Liver (tissue), 8 donors: ENCODE measurements at regions not wholly inside any gene's neighbourhood (a gene's known extent, or its start where the extent isn't known, plus 50 kb on each side); places are given as distances from the start of the nearest gene placed in this dataset.
"Not testable (repeated sequence)": the region's sequence is repeated elsewhere in the genome, so short reads cannot be mapped to it uniquely, and the experiment has no call there.

Experiments used
- DNase-seq: peaks from one replicate; pipeline ENCODE4 v3.0.0-alpha.2; 2017; ENCODE audit warnings: low spot score
- H3K27ac ChIP-seq, 2 donors: one replicate each; pipeline ENCODE4 v1.7.0; 2013; ENCODE audit warnings: inconsistent platforms in 2 of 2, low read length in 2 of 2, control low read depth in 1 of 2, low read depth in 1 of 2, mild to moderate bottlenecking in 1 of 2
- H3K27me3 ChIP-seq, 4 donors: one replicate each; pipeline versions ENCODE4 v1.6.1 to v1.7.0; 2013; ENCODE audit warnings: low read length in 3 of 4, inconsistent platforms in 1 of 4, mild to moderate bottlenecking in 1 of 4, moderate library complexity in 1 of 4; ENCODE audit not compliant: control insufficient read depth in 4 of 4, insufficient read depth in 4 of 4
- H3K36me3 ChIP-seq, 4 donors: one replicate each; pipeline versions ENCODE4 v1.6.1 to v1.7.0; 2013; ENCODE audit warnings: low read length in 3 of 4, mild to moderate bottlenecking in 3 of 4, low read depth in 1 of 4, moderate library complexity in 1 of 4; ENCODE audit not compliant: control insufficient read depth in 4 of 4, insufficient read depth in 3 of 4
- H3K4me1 ChIP-seq, 4 donors: one replicate each; pipeline versions ENCODE4 v1.6.1 to v1.7.0; 2013; ENCODE audit warnings: low read length in 3 of 4, mild to moderate bottlenecking in 3 of 4, moderate library complexity in 1 of 4; ENCODE audit not compliant: control insufficient read depth in 4 of 4, insufficient read depth in 4 of 4
- H3K4me3 ChIP-seq, 3 donors: one replicate each; pipeline versions ENCODE4 v1.6.1 to v1.7.0; 2013; ENCODE audit warnings: low read length in 3 of 3, control low read depth in 1 of 3, low read depth in 1 of 3, mild to moderate bottlenecking in 1 of 3
- H3K9ac ChIP-seq, 2 donors: one replicate each; pipeline ENCODE4 v1.7.0; 2013; ENCODE audit warnings: low read length in 2 of 2, mild to moderate bottlenecking in 2 of 2, moderate library complexity in 2 of 2, control low read depth in 1 of 2, low read depth in 1 of 2
- H3K9me3 ChIP-seq, 4 donors: one replicate each; pipeline versions ENCODE4 v1.6.1 to v1.7.0; 2013; ENCODE audit warnings: low read length in 3 of 4; ENCODE audit not compliant: control insufficient read depth in 4 of 4
- FOXA1 ChIP-seq: IDR thresholded peaks from 2 replicates; pipeline ENCODE4 v1.6.1; 2016; ENCODE audit warnings: antibody characterized with exemption
- HNF4A ChIP-seq, 2 donors: conservative IDR thresholded peaks; 2 replicates each; pipeline ENCODE4 v1.6.1; 2016; ENCODE audit warnings: antibody characterized with exemption in 2 of 2, mild to moderate bottlenecking in 2 of 2
- HNF4G ChIP-seq: IDR thresholded peaks from 2 replicates; pipeline ENCODE4 v1.6.1; 2016; ENCODE audit warnings: antibody characterized with exemption
- RXRA ChIP-seq, 2 donors: IDR thresholded peaks; 2 replicates each; pipeline ENCODE4 v1.6.1; 2017 to 2018; ENCODE audit warnings: antibody characterized with exemption in 2 of 2, mild to moderate bottlenecking in 1 of 2
- SP1 ChIP-seq: IDR thresholded peaks from 2 replicates; pipeline ENCODE4 v1.6.1; 2018; ENCODE audit warnings: antibody characterized with exemption, mild to moderate bottlenecking
- WGBS: extraction: QIAGEN DNeasy Blood & Tissue Kit; methylation state at CpG from one replicate; pipeline ENCODE4 v1.1.7; 2013; 5-methylcytosine and 5-hydroxymethylcytosine counted together
- TF ChIP-seq, protein P1 (sequence below): fragments of 150-350 bp; IDR thresholded peaks from 2 replicates; pipeline ENCODE4 v1.5.1; 2017; ENCODE audit warnings: improper control_type of control experiment, low read depth, low read length; ENCODE audit not compliant: missing input control
- donor health status: healthy.
- donor health status: healthy.
- donor health status: healthy.
- donor health status: healthy.
- donor health status: healthy.

DNA sequence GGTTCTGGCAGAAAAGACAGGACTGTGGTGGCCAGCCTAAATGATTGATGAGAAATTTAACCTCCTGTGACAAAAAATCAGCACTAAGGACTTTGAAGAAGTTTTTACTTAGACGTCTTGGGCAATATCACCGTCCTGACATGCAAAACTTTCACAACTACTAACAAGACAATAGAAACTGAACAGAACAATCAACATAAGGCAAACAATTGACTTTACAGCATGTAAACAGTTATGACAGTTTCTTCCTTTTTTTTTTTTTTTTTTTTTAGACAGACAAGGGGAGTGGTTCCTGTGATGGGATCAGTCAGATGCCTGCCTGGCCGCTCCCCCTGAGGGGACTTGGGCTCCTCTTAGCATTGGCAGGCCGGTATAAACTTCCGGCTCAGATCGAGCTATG, 100.8 kb downstream of the ALG1L2 start:
- WGBS: 78% methylated on average over 6 of the region's 6 CpGs
- H3K9me3 ChIP-seq, H3K27ac ChIP-seq, H3K4me3 ChIP-seq, DNase-seq, H3K4me1 ChIP-seq, H3K36me3 ChIP-seq, H3K9ac ChIP-seq, H3K27me3 ChIP-seq: not testable (repeated sequence)

DNA sequence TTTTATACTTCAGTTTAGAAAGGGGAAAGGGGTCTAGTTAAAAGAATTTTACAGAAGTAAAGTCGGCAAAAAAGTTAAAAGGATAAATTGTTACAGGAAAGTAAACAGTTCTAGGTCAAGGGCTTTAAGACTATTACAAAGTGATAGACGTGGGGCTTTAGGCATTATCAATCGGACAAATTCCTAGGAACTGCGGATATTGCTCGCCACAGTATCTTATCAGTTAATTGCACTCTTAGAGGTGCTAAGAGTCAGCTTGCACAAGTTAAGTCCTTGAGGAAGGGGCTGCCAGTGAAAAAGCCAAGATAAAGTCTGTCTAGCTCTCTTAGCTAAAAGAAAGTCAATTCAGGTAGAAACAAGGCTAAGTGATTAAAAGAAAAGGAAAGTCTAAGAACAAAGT, 102.1 kb downstream of the ALG1L2 start:
- H3K27ac ChIP-seq, H3K36me3 ChIP-seq, H3K4me1 ChIP-seq, H3K4me3 ChIP-seq, DNase-seq, H3K27me3 ChIP-seq, H3K9ac ChIP-seq, H3K9me3 ChIP-seq: not testable (repeated sequence)
- whole genome bisulfite sequencing: 45% methylated on average over 5 of the region's 5 CpGs

DNA sequence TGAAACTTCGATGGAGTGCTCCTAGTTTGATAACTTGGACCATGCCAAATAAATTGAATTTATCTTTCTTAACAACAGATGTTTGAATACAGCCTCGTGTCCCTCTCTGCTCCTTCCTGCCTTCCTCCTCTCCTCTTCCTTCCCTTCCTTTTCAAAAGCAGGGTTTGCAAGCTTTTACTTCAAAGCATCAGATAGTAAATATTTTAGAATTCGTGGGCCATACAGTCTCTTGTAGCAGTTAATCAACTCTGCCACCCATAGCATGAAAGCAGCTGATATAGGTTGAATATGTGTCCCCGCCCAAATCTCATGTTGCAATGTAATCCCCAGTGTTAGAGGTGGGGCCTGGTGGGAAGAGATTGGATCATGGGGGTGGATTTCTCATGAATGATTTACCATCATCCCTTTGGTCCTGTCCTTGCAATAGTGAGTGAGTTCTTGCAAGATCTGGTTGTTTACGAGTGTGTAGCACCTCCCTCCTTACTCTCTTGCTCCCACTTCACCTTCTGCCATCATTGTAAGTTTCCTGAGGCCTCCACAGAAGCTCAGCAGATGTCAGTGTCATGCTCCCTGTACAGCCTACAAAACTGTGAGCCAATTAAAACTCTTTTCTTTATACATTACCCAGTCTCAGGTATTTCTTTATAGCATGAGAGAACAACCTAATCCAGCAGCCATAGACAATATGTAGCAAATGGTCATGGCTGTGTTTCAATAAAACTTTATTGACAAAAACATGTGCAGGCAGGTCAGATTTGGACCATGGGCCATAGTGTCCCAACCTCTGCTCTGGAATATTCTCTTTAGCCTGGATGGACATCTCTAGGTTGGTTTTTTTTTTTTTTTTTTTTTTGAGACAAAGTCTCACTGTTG, 102.8 kb downstream of the ALG1L2 start:
- DNase-seq, H3K27ac ChIP-seq, H3K4me3 ChIP-seq, H3K9me3 ChIP-seq, H3K36me3 ChIP-seq, H3K4me1 ChIP-seq, H3K9ac ChIP-seq, H3K27me3 ChIP-seq: not testable (repeated sequence)
- 65% methylated on average over 5 of the region's 5 CpGs for WGBS

DNA sequence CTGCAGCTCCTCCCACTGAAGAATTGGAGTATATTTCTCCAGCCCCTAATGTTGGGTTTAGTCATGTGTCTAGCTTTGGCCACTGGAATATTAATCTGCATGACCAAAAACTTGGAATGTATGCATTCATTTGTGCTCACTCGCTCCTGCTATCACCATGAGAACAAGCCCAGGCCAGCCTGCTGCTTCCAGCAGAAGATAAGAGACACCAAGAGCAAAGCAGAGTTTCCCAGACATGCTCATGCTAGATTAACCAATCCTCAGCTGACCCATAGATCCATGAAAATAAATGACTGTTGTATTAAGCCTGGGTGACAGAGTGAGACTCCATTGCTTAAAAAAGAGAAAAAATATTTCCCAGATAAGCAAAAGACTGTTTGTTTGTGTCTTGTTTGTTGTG, 119.6 kb downstream of the ALG1L2 start:
- not testable (repeated sequence) for H3K27me3 ChIP-seq, H3K9me3 ChIP-seq, H3K27ac ChIP-seq, H3K4me3 ChIP-seq, DNase-seq, H3K9ac ChIP-seq, H3K36me3 ChIP-seq, H3K4me1 ChIP-seq
- WGBS: 69% methylated on average over 1 of the region's 1 CpG

DNA sequence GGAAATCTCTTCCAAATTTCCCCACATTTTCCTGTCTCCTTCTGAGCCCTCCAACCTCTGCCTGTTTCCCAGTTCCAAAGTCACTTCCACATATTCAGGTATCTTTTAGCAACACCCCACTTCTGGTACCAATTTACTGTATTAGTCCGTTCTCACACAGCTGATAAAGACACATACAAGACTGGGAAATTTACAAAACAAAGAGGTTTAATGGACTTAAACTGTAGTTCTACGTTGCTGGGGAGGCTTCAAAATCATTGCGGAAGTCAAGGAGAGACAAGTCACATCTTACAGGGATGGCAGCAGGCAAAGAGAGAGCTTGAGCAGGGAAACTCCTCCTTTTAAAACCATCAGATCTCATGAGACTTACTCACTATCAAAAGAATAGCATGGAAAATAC, 122.0 kb downstream of the ALG1L2 start:
- not testable (repeated sequence) for H3K4me3 ChIP-seq, H3K27ac ChIP-seq, H3K9ac ChIP-seq, H3K4me1 ChIP-seq, DNase-seq, H3K9me3 ChIP-seq, H3K36me3 ChIP-seq, H3K27me3 ChIP-seq
- WGBS: 91% methylated on average over 3 of the region's 3 CpGs

DNA sequence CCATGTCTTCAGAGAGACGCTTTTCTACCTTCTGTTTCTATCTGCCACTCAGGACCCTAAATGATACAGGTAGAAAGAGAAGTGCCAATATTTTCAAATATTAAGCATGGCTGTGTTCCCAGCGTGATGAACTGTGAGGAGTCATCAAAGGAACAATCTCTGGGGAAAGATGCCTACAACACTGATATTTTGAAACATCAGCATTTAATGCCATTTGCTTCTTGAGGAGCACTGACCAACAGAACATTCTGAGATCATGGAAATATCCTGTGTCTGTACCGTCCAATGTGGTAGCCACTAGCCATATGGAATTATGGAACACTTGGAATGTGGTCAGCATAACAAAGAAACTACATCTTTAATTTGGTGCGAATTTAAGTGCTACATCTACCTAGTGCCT, 117.9 kb upstream of the COL6A5 start:
- Histone ChIP-seq H3K4me3 (no peak overlapping the region), H3K27ac (no peak overlapping the region), H3K9me3 (no peaks in the 10 kb centered on the region), H3K36me3 (no peaks in the 10 kb centered on the region), H3K4me1 (no peaks in the 10 kb centered on the region), H3K9ac (no peak overlapping the region), H3K27me3 (peaks cover 0 to 2% (median 0%) of the 10 kb centered on the region in 4 donors)
- WGBS: 88% methylated on average over 4 of the region's 4 CpGs
- no peak for DNase-seq
- no peak for TF ChIP-seq SP1
- TF ChIP-seq, protein P1, sequence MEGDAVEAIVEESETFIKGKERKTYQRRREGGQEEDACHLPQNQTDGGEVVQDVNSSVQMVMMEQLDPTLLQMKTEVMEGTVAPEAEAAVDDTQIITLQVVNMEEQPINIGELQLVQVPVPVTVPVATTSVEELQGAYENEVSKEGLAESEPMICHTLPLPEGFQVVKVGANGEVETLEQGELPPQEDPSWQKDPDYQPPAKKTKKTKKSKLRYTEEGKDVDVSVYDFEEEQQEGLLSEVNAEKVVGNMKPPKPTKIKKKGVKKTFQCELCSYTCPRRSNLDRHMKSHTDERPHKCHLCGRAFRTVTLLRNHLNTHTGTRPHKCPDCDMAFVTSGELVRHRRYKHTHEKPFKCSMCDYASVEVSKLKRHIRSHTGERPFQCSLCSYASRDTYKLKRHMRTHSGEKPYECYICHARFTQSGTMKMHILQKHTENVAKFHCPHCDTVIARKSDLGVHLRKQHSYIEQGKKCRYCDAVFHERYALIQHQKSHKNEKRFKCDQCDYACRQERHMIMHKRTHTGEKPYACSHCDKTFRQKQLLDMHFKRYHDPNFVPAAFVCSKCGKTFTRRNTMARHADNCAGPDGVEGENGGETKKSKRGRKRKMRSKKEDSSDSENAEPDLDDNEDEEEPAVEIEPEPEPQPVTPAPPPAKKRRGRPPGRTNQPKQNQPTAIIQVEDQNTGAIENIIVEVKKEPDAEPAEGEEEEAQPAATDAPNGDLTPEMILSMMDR: no peak
- no peak for TF ChIP-seq FOXA1
- TF ChIP-seq HNF4G: no peak
- no peak for TF ChIP-seq RXRA (IDR thresholded peaks at IDR 0.05)
- no peak for TF ChIP-seq HNF4A (conservative IDR thresholded peaks at IDR 0.05)
